ENCODE measurements at regions not wholly inside any gene's neighbourhood (a gene's known extent, or its start where the extent isn't known, plus 50 kb on each side); places are given as distances from the start of the nearest gene placed in this dataset.

DNA sequence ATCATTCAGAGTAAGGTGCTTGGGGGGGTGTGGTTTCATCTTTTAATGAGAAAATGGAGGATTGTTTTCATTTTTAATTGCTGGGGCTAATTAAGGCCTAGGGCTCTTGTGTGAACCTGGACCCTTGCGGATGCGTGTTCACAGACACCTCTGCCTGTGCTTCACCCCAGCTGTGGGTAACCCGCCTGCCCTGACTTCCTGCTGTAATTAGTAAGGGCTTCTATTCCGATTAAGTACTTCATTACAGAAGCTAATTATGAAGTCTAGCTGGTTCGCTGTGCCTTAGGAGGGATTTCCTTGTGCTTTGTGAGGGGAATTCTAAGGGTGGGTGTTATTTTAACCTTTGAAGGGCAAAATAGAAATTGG is 215.3 kb downstream of the PMP22 start:
- ATAC-seq (replicated peaks) (no peak), DNase-seq (no peak)
- Mint-ChIP-seq H3K27me3 (peaks cover 39 to 42% of the 10 kb centered on the region in 2 donors), H3K36me3 (ENCODE audit: insufficient read depth) (no peaks in the 10 kb centered on the region), H3K27ac (no peak overlapping the region), H3K9me3 (peaks cover 0 to under 1% of the 10 kb centered on the region in 2 donors), H3K4me1 (ENCODE audit: low read depth in 2 of 2) (no peaks in the 10 kb centered on the region), H3K4me3 (no peak overlapping the region)

DNA sequence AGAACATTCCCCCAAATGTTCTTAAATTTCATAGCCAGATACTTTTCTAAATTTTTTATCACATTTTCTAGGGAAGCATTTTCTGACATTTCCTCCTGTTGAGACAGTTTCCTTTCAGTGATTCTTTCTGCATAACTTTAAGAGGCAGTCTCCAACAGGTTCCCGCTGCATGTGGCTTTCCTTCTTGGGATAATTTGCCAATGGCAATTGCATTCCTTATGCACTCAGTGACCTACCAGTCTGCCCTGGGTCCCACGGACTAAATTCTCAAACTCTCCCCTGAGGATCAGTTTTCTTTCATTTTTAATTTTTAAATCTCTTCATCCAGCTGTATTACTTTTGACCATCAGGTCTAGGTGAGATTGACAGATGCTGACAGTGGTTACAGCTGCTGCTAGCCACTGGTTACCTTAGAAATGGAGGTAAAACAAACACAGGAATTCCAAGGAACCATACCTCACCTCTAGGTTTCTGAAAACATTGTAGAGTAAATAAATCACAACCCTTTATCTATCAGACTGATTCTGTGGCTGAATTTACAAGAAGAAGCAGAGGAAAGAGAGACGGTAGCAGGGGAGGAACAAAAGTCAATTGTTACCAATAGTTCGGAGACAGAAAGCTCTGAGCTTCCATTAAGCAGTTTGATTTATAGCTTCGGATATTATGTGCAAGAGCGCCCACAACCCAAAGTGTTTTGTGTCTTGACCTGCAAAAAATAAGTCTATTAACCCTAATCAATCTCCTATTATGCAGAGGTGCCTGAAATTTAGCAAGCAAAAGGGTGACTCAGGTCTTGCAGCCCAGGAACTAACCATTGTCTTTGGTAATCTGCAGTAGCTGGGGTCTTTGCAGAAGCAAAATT is 216.0 kb downstream of the PMP22 start:
- ATAC-seq (replicated peaks) (no peak), DNase-seq (no peak)
- H3K27me3 Mint-ChIP-seq = peaks cover 45 to 46% of the 10 kb centered on the region in 2 donors
- no peak overlapping the region for H3K4me3 Mint-ChIP-seq
- no peak overlapping the region for H3K27ac Mint-ChIP-seq
- no peaks in the 10 kb centered on the region for H3K9me3 Mint-ChIP-seq
- no peaks in the 10 kb centered on the region for H3K36me3 Mint-ChIP-seq (ENCODE audit: insufficient read depth)
- no peaks in the 10 kb centered on the region for H3K4me1 Mint-ChIP-seq (ENCODE audit: low read depth in 2 of 2)

DNA sequence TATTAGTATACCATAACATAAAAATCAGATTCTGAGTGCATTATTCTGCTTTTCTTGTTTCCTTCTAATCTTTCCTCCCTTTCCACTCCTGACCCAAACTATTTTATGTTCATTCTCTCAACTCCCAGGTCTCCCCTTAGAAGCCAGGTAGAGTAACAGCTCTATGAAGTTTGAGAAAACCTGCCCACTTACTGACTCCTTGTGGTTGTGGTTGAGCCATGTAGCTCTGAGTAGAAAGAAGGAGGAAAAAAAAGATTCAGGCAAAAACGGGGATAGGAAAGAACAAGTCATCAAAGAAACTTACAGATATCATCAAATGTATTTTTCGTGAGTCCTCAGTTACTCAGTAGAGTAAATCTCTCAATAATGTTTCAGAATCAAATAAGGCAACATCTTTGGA is 216.7 kb downstream of the PMP22 start:
- no peaks in the 10 kb centered on the region for H3K9me3 Mint-ChIP-seq
- H3K4me3 Mint-ChIP-seq = no peak overlapping the region
- H3K27ac Mint-ChIP-seq = no peak overlapping the region
- ATAC-seq (replicated peaks) = no peak
- H3K27me3 Mint-ChIP-seq = peaks cover 40 to 41% of the 10 kb centered on the region in 2 donors
- DNase-seq = no peak
- H3K4me1 Mint-ChIP-seq (ENCODE audit: low read depth in 2 of 2) = no peaks in the 10 kb centered on the region
- no peaks in the 10 kb centered on the region for H3K36me3 Mint-ChIP-seq (ENCODE audit: insufficient read depth)

GRCh38 chr17:15042311-15042710 is 222.8 kb downstream of the PMP22 start:
- Mint-ChIP-seq H3K36me3 (ENCODE audit: insufficient read depth) (no peaks in the 10 kb centered on the region), H3K27me3 (peaks cover 9 to 17% of the 10 kb centered on the region in 2 donors), H3K4me1 (ENCODE audit: low read depth in 2 of 2) (no peaks in the 10 kb centered on the region)

GRCh38 chr17:15039366-15039765 is 225.8 kb downstream of the PMP22 start:
- Mint-ChIP-seq H3K9me3 (no peaks in the 10 kb centered on the region), H3K36me3 (ENCODE audit: insufficient read depth) (no peaks in the 10 kb centered on the region), H3K27ac (no peak overlapping the region), H3K4me1 (ENCODE audit: low read depth in 2 of 2) (no peaks in the 10 kb centered on the region), H3K27me3 (peaks cover 13 to 21% of the 10 kb centered on the region in 2 donors), H3K4me3 (no peak overlapping the region)
- ATAC-seq (replicated peaks) = no peak
- DNase-seq = no peak

More at GRCh38 chr17:15042311-15042710, 222.8 kb downstream of the PMP22 start:
- H3K27ac Mint-ChIP-seq = no peak overlapping the region
- no peak for ATAC-seq (replicated peaks)
- H3K4me3 Mint-ChIP-seq = no peak overlapping the region
- no peaks in the 10 kb centered on the region for H3K9me3 Mint-ChIP-seq
- DNase-seq = no peak

DNA sequence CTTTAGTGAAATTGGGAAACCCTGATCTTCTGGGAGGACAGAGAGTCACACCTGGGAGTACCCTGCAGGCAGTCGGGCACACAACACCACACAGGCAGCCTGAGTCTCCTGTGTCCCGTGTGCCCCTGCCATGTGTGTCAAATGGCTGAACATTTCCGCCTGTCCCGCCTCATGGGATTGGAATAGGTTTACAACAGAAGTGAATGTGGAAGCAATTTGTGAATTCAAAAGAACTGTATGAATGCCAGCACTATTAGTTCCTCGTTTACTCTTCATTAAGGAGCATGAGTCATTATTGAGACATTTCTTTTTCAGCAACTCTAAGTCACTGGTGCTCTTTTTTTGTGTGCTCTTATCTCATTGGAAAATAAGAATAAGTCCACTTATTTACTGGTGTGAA is 226.5 kb downstream of the PMP22 start:
- DNase-seq (no peak), ATAC-seq (replicated peaks) (no peak)
- H3K9me3 Mint-ChIP-seq = no peaks in the 10 kb centered on the region
- H3K36me3 Mint-ChIP-seq (ENCODE audit: insufficient read depth) = no peaks in the 10 kb centered on the region
- H3K4me3 Mint-ChIP-seq = no peak overlapping the region
- no peak overlapping the region for H3K27ac Mint-ChIP-seq
- H3K4me1 Mint-ChIP-seq (ENCODE audit: low read depth in 2 of 2) = no peaks in the 10 kb centered on the region
- peaks cover 8 to 17% of the 10 kb centered on the region in 2 donors for H3K27me3 Mint-ChIP-seq

- Mint-ChIP-seq H3K27ac (no peak overlapping the region), H3K27me3 (peaks cover 16 to 27% of the 10 kb centered on the region in 2 donors), H3K36me3 (ENCODE audit: insufficient read depth) (no peaks in the 10 kb centered on the region), H3K4me1 (ENCODE audit: low read depth in 2 of 2) (no peaks in the 10 kb centered on the region), H3K4me3 (no peak overlapping the region), H3K9me3 (no peaks in the 10 kb centered on the region)
- no peak for DNase-seq
- no peak for ATAC-seq (replicated peaks)
Measured at GRCh38 chr17:15036238-15036637, 228.9 kb downstream of the PMP22 start.

GRCh38 chr17:15031975-15032374 is 233.2 kb downstream of the PMP22 start:
- no peaks in the 10 kb centered on the region for H3K36me3 Mint-ChIP-seq (ENCODE audit: insufficient read depth)
- DNase-seq (no peak), ATAC-seq (replicated peaks) (no peak)
- no peaks in the 10 kb centered on the region for H3K9me3 Mint-ChIP-seq
- no peak overlapping the region for H3K4me3 Mint-ChIP-seq
- H3K4me1 Mint-ChIP-seq (ENCODE audit: low read depth in 2 of 2) = no peaks in the 10 kb centered on the region
- peaks cover 19 to 35% of the 10 kb centered on the region in 2 donors for H3K27me3 Mint-ChIP-seq
- no peak overlapping the region for H3K27ac Mint-ChIP-seq

- Mint-ChIP-seq H3K4me1 (ENCODE audit: low read depth in 2 of 2) (no peaks in the 10 kb centered on the region), H3K9me3 (no peaks in the 10 kb centered on the region), H3K27ac (no peak overlapping the region), H3K4me3 (no peak overlapping the region), H3K27me3 (peaks cover 35 to 37% of the 10 kb centered on the region in 2 donors), H3K36me3 (ENCODE audit: insufficient read depth) (no peaks in the 10 kb centered on the region)
- DNase-seq (no peak), ATAC-seq (replicated peaks) (no peak)
Measured at GRCh38 chr17:15029469-15029868, 235.7 kb downstream of the PMP22 start.

- H3K36me3 Mint-ChIP-seq (ENCODE audit: insufficient read depth) = no peaks in the 10 kb centered on the region
- H3K27me3 Mint-ChIP-seq = peaks cover 40 to 42% of the 10 kb centered on the region in 2 donors
- no peak for ATAC-seq (replicated peaks)
- no peaks in the 10 kb centered on the region for H3K4me1 Mint-ChIP-seq (ENCODE audit: low read depth in 2 of 2)
- no peak for DNase-seq
- no peak overlapping the region for H3K4me3 Mint-ChIP-seq
- H3K9me3 Mint-ChIP-seq = no peaks in the 10 kb centered on the region
- no peak overlapping the region for H3K27ac Mint-ChIP-seq
Measured at GRCh38 chr17:15027853-15028252, 237.3 kb downstream of the PMP22 start.

DNA sequence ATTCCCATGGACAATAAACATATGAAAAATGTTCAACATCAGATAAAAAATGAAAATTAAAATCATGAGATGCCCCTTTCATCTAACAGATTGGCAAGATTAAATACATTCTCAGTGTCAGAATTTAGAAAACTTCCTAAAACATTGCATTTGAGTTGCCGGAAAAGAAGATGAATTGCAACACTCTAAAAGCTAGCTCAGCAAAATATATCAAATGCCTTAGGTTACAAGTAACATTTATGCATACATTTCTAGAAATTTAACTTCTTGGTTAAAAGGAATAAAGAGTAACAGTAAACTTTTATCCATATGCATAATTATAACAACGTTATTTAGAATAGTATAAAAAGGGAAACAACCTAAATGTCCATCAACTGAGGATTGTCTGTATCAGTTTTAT is 239.0 kb downstream of the PMP22 start:
- Mint-ChIP-seq H3K27me3 (peaks cover 28 to 30% of the 10 kb centered on the region in 2 donors), H3K4me3 (no peak overlapping the region), H3K27ac (no peak overlapping the region), H3K36me3 (ENCODE audit: insufficient read depth) (no peaks in the 10 kb centered on the region), H3K9me3 (no peaks in the 10 kb centered on the region), H3K4me1 (ENCODE audit: low read depth in 2 of 2) (no peaks in the 10 kb centered on the region)
- ATAC-seq (replicated peaks) = no peak
- no peak for DNase-seq

GRCh38 chr17:15023589-15024336 is 241.4 kb downstream of the PMP22 start:
- no peak for DNase-seq
- no peaks in the 10 kb centered on the region for H3K4me1 Mint-ChIP-seq (ENCODE audit: low read depth in 2 of 2)
- no peak for ATAC-seq (replicated peaks)
- H3K4me3 Mint-ChIP-seq = no peak overlapping the region
- no peaks in the 10 kb centered on the region for H3K36me3 Mint-ChIP-seq (ENCODE audit: insufficient read depth)
- no peaks in the 10 kb centered on the region for H3K9me3 Mint-ChIP-seq
- H3K27me3 Mint-ChIP-seq = peaks cover 18 to 30% of the 10 kb centered on the region in 2 donors
- H3K27ac Mint-ChIP-seq = no peak overlapping the region

GRCh38 chr17:15019158-15019557 is 246.0 kb downstream of the PMP22 start:
- Mint-ChIP-seq H3K9me3 (no peaks in the 10 kb centered on the region), H3K27ac (no peak overlapping the region), H3K27me3 (peaks cover under 1 to 18% of the 10 kb centered on the region in 2 donors), H3K4me1 (ENCODE audit: low read depth in 2 of 2) (no peaks in the 10 kb centered on the region), H3K4me3 (no peak overlapping the region), H3K36me3 (ENCODE audit: insufficient read depth) (no peaks in the 10 kb centered on the region)
- no peak for ATAC-seq (replicated peaks)
- no peak for DNase-seq

Data from effector memory CD8-positive, alpha-beta T cell (primary cell).